ENCODE measurements at regions not wholly inside any gene's neighbourhood (a gene's known extent, or its start where the extent isn't known, plus 50 kb on each side); places are given as distances from the start of the nearest gene placed in this dataset.

- H3K4me3 ChIP-seq (ENCODE audit: low read depth in 1 of 3, low read length in 3 of 3) = no peak overlapping the region
- H3K27ac ChIP-seq (ENCODE audit: low read depth in 1 of 2, low read length in 2 of 2) = no peak overlapping the region
- peaks cover 0 to 5% (median 1%) of the 10 kb centered on the region in 4 donors for H3K27me3 ChIP-seq (ENCODE audit: control insufficient read depth in 4 of 4, insufficient read depth in 4 of 4, low read length in 3 of 4)
- H3K9me3 ChIP-seq (ENCODE audit: control insufficient read depth in 4 of 4, low read length in 3 of 4) = no peaks in the 10 kb centered on the region
- no peaks in the 10 kb centered on the region for H3K36me3 ChIP-seq (ENCODE audit: control insufficient read depth in 4 of 4, insufficient read depth in 3 of 4, low read depth in 1 of 4, low read length in 3 of 4)
- no peaks in the 10 kb centered on the region for H3K4me1 ChIP-seq (ENCODE audit: control insufficient read depth in 4 of 4, insufficient read depth in 4 of 4, low read length in 3 of 4)
- TF ChIP-seq HNF4A (conservative IDR thresholded peaks at IDR 0.05) (no peak), NR2F2 (IDR thresholded peaks at IDR 0.05) (no peak), RAD21 (IDR thresholded peaks at IDR 0.05) (no peak), EGR1 (IDR thresholded peaks at IDR 0.05; ENCODE audit: low read depth in 2 of 2) (no peak), GABPA (IDR thresholded peaks at IDR 0.05 in 1 of 2, conservative IDR thresholded peaks at IDR 0.05 in 1 of 2) (no peak), FOXA1 (IDR thresholded peaks at IDR 0.05) (no peak), ATF3 (IDR thresholded peaks at IDR 0.05) (no peak), JUND (IDR thresholded peaks at IDR 0.05) (no peak), HNF4G (IDR thresholded peaks at IDR 0.05) (no peak), RXRA (IDR thresholded peaks at IDR 0.05) (no peak), YY1 (IDR thresholded peaks at IDR 0.05) (no peak), CTCF (IDR thresholded peaks at IDR 0.05; ENCODE audit: low read depth, low read length, missing input control) (no peak), TAF1 (conservative IDR thresholded peaks at IDR 0.05) (no peak), FOXA2 (IDR thresholded peaks at IDR 0.05) (no peak)
- TF ChIP-seq, protein P1, sequence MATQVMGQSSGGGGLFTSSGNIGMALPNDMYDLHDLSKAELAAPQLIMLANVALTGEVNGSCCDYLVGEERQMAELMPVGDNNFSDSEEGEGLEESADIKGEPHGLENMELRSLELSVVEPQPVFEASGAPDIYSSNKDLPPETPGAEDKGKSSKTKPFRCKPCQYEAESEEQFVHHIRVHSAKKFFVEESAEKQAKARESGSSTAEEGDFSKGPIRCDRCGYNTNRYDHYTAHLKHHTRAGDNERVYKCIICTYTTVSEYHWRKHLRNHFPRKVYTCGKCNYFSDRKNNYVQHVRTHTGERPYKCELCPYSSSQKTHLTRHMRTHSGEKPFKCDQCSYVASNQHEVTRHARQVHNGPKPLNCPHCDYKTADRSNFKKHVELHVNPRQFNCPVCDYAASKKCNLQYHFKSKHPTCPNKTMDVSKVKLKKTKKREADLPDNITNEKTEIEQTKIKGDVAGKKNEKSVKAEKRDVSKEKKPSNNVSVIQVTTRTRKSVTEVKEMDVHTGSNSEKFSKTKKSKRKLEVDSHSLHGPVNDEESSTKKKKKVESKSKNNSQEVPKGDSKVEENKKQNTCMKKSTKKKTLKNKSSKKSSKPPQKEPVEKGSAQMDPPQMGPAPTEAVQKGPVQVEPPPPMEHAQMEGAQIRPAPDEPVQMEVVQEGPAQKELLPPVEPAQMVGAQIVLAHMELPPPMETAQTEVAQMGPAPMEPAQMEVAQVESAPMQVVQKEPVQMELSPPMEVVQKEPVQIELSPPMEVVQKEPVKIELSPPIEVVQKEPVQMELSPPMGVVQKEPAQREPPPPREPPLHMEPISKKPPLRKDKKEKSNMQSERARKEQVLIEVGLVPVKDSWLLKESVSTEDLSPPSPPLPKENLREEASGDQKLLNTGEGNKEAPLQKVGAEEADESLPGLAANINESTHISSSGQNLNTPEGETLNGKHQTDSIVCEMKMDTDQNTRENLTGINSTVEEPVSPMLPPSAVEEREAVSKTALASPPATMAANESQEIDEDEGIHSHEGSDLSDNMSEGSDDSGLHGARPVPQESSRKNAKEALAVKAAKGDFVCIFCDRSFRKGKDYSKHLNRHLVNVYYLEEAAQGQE (IDR thresholded peaks at IDR 0.05) = no peak
- TF ChIP-seq, protein P2, sequence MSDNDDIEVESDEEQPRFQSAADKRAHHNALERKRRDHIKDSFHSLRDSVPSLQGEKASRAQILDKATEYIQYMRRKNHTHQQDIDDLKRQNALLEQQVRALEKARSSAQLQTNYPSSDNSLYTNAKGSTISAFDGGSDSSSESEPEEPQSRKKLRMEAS (IDR thresholded peaks at IDR 0.05) = no peak
- WGBS = 78% methylated on average over 2 of the region's 2 CpGs
- no peak overlapping the region for H3K9ac ChIP-seq (ENCODE audit: low read depth in 1 of 2, low read length in 2 of 2)
- DNase-seq (ENCODE audit: low spot score) = no peak
Observed at GRCh38 chr12:71008616-71009015, 88.1 kb upstream of the PTPRR start.

DNA sequence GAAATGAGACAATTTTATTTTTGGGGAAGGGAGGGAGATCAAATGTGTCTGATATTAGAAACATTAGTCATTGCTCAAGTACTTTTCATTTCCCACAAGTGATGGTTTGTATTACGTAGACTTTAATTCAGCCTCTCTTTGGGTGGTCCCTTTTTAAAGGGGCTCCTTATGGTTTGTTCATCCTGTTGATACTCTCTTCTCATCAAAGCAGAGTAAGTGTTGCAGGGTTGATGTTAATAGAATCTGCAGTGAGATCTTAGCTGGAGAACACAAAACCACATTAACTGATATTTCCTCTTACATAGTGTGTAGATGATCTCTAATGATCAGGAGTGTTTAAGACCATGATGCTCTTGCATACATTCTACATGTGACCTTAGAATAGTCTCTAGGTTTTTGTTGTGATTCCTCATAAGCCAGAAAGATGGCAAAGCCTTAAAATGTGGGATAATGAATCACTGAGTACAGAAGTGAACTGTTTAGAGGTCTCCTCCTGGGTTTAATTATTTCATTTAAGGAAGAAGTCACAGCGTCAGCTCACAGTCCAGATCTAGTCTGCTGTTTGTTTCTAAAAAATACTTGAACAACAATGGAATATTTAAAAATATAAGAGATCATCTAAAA, 87.4 kb upstream of the PTPRR start:
- no peak for TF ChIP-seq FOXA1 (IDR thresholded peaks at IDR 0.05)
- no peak for TF ChIP-seq RXRA (IDR thresholded peaks at IDR 0.05)
- TF ChIP-seq HNF4G (IDR thresholded peaks at IDR 0.05) = no peak
- TF ChIP-seq ATF3 (IDR thresholded peaks at IDR 0.05) = no peak
- no peak for TF ChIP-seq FOXA2 (IDR thresholded peaks at IDR 0.05)
- WGBS = 74% methylated on average over 2 of the region's 2 CpGs

More for the DNA sequence above, 87.4 kb upstream of the PTPRR start:
- DNase-seq (ENCODE audit: low spot score) = no peak
- Histone ChIP-seq H3K27me3 (ENCODE audit: control insufficient read depth in 4 of 4, insufficient read depth in 4 of 4, low read length in 3 of 4) (peaks cover 0 to 5% (median 1%) of the 10 kb centered on the region in 4 donors), H3K36me3 (ENCODE audit: control insufficient read depth in 4 of 4, insufficient read depth in 3 of 4, low read depth in 1 of 4, low read length in 3 of 4) (no peaks in the 10 kb centered on the region), H3K27ac (ENCODE audit: low read depth in 1 of 2, low read length in 2 of 2) (no peak overlapping the region), H3K4me1 (ENCODE audit: control insufficient read depth in 4 of 4, insufficient read depth in 4 of 4, low read length in 3 of 4) (no peaks in the 10 kb centered on the region), H3K9ac (ENCODE audit: low read depth in 1 of 2, low read length in 2 of 2) (no peak overlapping the region), H3K4me3 (ENCODE audit: low read depth in 1 of 3, low read length in 3 of 3) (no peak overlapping the region), H3K9me3 (ENCODE audit: control insufficient read depth in 4 of 4, low read length in 3 of 4) (no peaks in the 10 kb centered on the region)
